GM19395 (cell line): ENCODE measurements at regions not wholly inside any gene's neighbourhood (a gene's known extent, or its start where the extent isn't known, plus 50 kb on each side); places are given as distances from the start of the nearest gene placed in this dataset.

Experiments
- ATAC-seq: cut with Tn5 transposase; IDR thresholded peaks from one replicate; pipeline ENCODE4 v1.9.1; 2021; ENCODE audit warnings: mild to moderate bottlenecking, moderate library complexity; ENCODE audit not compliant: unreplicated experiment

DNA sequence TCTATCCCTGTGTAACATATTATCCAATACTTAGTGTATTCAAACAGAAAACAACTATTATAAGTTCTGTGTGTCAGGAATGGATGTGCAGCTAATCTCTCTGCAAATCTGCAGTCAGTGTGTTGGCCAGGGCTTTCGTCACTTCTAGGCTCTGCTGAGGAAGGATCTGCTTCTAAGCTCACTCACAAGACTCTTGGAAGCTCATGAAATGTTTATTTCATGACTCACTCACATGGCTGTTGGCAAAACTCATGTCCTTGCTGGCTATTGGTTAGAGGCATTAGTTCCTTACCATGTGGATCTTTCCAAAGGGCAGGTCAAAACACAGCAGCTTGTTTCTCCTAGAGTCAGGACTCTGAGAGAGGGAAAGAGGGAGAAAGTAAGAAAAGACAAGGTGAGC lies 367.4 kb upstream of the SMARCA2 start:
- no peak for ATAC-seq

DNA sequence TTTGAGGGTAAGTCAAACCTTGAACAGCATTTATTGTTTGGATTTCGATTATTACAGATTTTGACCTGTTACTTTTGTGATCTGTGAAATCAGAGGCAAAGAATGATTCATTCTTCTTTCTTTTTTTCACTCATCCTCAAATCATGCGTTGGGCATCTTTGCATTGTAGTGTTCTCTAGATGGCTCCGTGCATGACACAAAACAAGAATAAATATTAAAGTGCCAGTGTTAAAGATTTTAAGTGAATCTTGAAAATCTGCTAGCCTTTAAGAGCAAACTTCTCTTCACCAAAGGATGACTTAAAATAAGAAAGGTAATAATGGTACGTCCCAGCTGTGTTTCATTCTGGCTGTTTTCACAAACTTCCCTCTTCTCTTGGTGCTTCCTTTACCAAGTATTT lies 361.9 kb upstream of the SMARCA2 start:
- no peak for ATAC-seq

DNA sequence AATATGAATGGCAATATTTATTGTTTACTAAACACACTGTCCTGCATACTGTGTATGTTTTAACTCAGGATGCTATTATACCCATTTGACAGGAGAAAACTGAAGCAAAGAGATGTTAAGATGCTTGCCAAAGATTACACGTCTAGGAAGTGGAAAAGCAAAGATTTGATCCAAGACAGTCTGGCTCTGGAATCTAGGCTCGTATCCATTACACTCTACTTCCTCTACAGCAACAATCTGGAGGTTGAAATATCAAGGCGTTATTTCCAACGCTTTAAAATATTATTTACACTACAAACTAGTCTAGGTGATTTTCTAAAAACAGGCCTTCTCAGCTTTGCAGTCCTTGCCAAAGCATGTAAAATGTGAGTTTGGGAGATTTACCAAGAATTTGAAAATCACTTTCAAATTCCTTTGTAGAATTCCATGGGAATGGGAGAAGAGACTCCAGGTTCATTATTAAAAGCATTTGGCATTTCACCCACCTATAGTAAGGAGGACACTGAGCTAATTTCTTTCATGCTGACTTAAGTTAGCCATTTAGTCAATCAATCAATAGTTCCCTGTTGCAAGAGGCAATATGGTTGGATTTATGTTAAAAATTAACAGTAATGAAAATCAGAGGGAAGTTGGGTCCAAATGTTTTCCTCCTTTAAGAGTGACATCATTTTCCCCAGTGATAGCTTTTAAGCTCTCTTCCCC lies 356.3 kb upstream of the SMARCA2 start:
- no peak for ATAC-seq

DNA sequence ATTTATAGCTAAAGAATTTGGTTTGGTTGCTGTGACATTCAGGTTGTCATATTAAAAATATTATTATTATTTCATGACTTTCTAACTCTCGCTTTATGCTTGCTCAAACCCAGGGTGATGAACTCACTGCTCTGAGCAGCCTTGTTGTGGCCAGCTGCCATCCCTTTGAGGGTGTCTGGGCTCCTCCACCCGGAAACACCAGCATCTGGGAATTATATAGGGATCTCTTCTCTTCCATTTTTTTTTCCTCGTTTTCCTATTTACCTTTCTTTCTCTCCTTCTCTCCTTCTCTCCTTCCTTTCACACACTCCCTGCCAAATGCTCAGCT lies 355.8 kb upstream of the SMARCA2 start:
- no peak for ATAC-seq

DNA sequence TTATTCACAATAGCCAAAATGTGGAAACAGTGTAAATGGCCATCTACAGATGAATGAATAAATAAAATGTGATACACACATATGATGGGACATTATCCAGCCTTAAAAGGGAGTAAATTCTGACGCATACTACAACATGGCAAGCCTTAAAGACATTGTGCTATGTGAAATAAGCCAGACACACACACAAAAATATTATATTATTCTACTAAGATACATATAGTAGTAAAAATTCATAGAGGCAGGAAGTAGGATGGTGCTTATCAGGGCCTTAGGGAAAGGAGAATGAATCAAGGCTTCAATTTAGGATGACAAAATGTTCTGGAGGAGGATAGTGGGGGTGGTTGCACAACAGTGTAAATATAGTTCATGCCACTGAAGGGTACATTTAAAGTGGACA lies 346.7 kb upstream of the SMARCA2 start:
- no peak for ATAC-seq

DNA sequence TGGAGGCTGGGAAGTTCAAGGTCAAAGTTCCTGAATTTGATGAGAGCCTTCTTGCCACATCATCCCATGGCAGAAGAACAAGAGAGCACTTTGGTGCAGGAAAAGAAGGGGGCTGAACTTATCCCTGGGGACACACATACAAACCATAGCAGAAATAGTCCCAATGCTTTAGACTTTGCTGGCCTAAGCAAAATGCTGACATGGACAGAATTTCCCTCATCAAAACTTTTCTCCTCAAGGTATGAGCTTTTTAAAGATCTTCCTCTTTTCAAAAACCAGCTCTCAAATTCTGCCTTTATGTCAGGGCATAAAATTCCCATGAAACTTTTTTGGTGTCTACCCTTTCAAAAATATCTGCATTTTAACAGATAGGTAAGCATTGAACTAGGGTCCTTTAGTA lies 341.8 kb upstream of the SMARCA2 start:
- no peak for ATAC-seq

DNA sequence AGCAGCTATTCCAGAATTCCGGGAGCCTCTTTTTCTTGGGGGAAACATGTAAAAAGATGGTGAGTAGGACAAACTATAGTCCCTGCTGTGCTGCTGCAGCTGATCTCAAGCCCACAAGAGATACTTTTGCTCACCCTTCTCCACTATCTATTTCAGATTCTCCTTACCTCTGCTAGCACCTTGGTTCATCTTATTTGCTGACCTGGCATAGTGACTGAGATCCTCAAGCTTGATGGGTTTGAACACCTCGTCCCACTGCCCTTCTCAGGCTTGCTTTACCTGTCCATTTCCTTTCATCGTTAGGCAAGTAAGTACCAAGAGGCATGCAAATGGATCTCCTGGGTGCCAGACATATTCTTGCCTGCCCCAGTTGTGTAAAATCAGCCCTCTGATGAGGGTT lies 338.4 kb upstream of the SMARCA2 start:
- no peak for ATAC-seq

DNA sequence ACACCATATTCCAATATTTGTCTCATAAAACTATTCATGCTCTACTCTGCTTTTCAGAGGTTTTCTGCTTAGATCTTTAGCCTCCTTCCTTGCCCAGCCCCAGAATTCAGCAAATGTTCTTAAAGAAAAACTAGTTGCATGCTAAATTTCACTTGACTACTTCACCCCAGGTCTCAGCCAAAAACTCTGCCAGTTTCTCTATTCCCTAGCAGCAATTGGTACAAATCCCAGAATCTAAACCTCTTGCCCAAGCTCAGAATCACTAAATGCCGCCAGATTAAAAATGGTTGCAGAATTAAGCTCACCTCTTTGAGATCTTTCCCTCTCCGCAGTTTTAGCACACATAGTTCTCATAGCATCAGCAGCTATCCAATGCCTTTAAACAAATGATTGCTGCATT lies 331.2 kb upstream of the SMARCA2 start:
- ATAC-seq = no peak

DNA sequence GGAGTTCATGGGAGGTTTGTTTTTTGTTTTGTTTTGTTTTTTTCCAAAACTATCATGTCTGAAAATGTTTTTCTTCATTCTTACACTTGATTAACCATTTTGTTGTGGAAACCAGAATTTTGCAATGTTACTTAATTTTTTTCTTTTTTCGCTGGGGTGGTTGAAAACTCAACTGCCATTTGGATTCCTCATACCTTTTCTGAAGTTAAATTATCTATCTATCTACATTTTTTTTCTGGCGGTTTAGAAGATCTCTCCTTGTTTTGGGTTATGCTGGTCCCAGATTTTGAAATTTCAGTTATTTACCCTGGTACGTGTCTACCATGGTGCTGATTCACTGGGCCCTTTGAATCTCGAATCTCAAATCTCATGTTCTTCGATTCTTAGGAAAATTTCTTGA lies 316.2 kb upstream of the SMARCA2 start:
- ATAC-seq = no peak

DNA sequence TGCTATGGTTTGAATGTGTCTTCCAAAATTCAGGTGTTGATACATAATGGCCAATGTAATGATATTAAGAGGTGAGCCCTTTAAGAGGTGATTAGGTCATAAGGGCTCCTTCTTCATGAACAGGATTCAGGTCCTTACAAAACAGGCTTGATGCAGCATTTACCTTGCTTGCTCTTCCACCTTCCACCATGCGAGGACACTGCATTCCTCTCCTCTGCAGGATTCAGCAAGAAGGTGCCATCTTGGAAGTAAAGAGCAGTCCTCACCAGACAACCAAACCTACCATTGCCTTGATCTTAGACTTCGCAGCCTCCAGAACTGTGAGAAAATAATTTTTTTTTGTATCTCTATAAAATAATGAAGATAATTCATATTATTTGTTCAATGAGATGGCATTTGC lies 314.0 kb upstream of the SMARCA2 start:
- no peak for ATAC-seq

DNA sequence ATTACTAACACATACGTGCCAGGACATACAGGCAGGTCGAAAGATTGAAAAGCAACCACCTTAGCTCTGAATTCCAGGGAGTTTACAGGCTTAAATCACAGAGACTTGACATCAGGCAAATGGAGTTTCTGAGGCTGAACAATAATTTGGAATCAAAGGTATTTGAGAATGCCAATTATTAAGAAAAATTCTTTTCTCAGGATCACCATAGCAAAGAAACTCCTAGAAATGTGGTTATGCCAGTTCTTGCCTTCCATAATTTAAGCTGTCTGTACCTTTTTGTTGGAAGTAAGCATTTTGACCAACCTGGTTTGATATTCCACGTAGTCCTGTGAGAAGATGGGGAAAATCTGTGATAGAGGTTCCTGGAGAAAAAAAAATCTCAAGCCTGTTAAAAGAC lies 312.4 kb upstream of the SMARCA2 start:
- ATAC-seq = no peak

DNA sequence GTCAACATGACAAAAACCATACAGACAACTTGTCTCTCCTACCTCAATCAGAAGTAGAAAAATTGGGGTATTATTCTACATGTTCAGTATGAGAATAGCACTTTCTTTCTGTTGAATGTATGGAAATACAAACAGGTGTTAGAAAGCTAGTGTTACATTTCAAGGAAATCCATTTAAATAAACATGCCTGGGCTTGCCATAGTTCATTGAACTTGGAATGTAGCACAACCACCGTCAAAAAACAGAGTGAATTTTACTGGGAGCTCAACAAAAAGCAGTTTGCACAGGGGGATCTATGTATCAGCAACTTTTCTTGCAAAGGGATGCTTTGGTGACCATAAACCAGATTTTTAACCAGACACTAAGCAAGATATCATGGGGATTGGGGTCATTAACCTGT lies 307.9 kb upstream of the SMARCA2 start:
- no peak for ATAC-seq

DNA sequence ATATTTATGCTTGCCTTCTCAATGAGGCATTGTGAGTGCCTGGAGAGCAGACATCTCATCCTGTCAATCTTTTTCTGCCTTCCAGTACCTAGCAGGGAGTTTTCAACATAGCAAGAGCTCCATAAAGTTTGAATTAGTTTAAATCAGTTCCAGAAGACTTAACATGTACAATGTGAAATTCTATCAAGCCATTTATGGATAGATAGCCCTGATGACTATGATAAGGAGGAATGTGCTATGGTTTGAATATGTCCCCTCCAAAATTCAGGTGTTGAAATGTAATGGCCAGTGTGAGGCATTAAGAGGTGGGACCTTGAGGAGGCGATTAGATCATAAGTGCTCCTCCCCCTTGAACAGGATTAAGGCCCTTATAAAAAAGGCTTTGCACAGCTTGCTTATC lies 306.9 kb upstream of the SMARCA2 start:
- ATAC-seq = no peak

DNA sequence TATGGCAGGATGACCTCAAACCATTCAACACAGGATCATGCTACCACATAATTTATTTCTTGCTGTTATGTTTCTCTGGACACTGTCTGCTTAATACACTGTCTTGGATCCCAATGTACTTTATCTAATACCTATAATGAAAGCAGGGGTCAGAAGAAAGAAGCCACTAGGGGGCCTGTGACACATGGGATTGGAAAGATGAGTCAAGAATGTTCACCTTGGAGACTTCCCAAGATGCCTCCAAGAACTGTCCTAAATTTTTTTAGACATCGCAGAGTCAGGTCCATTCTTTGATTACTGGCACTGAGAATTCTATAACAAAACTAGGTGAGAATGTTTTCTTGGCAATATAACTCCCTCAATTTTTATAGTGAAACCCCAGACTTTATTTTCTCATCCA lies 305.8 kb upstream of the SMARCA2 start:
- ATAC-seq = no peak

DNA sequence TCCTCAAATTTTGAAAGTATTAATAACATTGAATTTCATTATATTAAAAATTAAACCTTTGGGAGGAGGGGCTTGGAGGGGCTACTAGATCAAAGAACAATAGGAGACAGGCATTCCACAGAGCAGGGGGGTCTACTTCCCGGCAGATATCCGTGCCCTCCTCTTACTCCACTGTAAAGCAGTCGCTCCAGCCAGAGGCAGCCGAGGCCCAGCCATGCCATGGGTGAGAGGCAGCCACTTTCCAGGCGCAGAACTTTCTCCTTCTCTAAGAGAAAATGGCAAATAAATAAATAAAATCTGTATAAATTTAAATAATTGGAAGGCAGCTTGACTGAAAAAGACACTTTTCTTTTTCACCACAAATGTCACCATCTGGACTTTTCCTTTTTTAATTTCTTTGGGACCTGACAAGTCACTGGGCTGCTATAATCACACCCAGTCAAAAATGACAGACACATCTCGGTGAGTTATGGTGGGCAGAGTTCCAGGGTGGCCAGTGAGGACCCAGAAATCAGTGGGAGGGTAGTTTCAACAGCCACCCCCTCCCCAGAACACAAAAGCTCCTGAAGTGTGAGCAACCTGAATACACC lies 302.2 kb upstream of the SMARCA2 start:
- no peak for ATAC-seq

DNA sequence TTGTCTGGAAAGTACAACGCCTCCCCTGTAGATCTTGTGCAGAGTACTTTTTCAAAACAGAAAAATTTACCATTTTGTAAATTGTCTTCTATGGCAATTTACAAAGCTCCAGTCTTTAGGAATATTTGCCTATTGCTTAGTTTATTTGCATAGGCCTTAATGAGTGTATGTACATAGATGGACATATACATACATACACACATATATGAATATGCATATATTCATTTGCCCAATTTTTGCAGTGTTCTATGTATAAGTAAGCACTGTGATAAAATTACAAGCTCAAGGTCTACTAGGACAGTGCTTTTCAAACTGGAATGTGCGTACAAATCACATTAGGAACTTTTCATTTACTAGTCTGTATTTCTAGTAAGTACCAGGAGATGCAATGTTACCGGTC lies 301.3 kb upstream of the SMARCA2 start:
- ATAC-seq = no peak

DNA sequence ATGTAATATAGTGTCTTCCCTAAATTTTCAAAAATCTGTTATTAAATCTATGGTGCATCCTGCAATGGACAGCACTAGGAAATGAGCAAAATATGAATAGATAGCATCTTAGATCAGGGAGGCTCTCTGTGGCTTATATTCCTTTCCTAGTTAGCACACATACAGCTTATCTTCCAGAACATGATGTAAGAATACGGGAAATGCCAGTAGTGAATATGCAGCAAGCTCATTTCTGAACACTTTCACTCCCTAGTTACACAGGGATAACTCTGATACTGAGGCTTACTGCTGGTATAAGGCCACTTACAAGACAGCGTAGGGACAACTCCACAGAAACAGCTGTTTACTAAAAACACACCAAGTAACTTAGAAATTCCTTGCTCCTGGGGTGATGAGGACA lies 297.3 kb upstream of the SMARCA2 start:
- ATAC-seq = no peak

DNA sequence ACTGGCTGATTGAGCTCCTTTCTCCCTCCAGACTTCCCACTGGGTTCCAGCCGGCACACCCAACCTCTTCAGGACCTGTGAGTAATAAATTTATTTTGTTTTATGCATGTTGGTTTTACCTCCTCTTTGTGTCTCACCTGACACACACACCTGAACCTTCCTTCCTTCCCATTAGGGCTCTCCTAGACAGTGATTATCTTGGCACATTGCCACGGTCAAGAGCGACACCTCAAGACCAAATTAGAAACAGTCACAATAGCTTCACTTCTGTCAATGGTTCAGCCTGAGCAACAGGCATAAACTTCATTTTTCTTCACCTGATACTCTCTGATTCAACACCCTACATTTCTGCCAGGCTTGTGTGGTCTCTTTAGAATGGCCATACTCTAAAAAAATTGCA lies 296.3 kb upstream of the SMARCA2 start:
- no peak for ATAC-seq

DNA sequence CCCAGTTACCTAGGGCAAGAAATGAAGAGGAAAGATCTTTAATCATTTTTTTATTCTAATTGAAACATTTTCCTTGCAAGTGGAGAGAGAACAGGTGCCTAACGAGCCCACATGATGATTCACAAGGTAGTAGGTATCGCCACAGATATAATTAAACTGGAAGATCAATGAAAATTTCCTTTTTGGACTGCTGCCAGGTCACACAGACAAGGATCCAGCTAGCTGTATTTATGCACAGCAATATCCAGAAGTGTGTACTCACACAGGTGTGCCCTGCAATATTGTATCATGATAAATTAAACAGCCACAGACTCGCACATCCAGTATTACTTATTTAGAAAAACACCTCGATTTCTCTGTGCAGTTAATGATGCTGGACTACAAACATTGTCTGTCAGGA lies 294.0 kb upstream of the SMARCA2 start:
- no peak for ATAC-seq

DNA sequence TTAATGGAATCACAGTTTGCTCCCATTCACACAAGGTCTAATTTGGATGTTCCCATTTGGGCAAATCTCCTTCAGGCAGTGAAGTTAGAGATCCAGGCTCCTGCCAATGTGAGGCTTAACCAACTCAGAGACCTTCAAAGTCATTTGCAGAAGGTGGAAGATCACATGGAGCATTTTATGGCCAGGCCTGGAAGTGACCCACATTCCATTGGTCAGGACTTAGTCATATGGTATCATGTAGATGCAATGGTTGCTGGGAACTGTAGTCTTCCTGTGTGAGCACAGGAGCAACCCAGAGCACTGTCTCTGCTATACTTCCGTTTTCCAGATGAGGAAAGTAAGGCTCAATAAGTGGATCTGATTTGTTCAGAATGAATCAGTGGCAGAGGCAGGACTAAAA lies 292.7 kb upstream of the SMARCA2 start:
- ATAC-seq = peak; percentile 58

DNA sequence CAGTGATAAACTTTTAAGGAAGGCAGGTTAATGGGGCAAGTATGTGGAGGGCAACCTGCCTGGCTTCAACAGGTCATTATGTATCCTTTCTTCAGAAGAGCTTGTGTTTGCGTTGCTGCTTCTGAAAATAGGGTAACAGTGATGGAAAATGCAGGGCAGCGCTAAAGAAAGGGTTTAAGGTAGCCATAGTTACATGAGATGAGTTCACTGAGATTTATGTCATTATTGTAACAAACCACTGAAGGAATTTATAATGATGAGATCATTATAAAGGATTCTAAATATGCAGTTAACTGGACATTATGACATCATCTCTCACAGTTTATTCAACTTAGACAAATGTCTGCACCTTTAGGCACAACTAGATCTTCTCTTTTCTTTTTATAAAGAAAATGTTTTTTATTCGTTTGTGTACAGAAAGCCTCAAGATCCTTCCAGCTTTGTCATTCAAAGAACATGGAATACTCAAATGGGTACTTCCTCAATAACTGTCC lies 291.6 kb upstream of the SMARCA2 start:
- ATAC-seq = no peak

DNA sequence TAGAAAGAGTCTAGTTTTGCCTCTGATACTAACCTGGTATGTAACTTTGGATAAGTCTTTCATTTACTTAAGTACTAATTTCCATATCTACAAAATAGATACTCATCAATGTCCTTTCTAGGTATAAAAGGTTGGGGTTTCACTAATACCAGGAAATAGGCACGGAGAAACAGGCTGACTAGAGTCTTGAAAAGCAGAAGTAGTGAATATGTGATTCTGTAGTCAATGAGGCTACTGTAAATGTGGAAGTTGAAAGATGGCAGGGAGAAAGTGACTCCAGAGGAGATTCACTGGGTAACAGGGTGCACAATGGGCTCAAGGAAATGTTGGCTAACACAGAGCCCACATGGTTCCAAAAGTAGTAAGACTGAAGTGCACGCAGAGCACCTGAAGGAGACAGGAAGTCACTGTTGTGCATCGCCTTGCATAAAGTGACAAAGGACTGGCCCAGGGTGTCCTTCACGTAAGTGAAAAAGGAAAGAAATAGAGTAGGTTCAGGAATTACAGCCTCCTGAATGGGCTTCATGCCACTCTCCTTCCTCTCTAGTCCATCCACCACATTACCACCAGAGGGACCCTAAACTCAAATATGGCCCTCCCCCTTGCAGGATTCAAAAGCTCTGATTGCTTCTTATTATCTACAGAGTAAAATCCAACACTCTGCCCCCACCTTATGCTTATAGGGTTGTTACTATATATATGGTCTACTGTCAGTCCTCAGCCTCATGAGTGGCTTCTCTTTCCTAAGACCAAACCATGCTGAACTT lies 288.0 kb upstream of the SMARCA2 start:
- no peak for ATAC-seq
